B cell (primary cell): ENCODE measurements at regions not wholly inside any gene's neighbourhood (a gene's known extent, or its start where the extent isn't known, plus 50 kb on each side); places are given as distances from the start of the nearest gene placed in this dataset.

Experiments
- ATAC-seq: fragments of 200-7000 bp; cut with Tn5 transposase; one replicate; pipeline ENCODE4 v1.10.0; 2021; ENCODE audit warnings: low read depth, mild to moderate bottlenecking, moderate number of reproducible peaks, moderate library complexity
- CTCF ChIA-PET: fragments of 350-600 bp; sonication (Branson Sonifier 250); formaldehyde crosslinking; loops from one replicate; lab custom pipeline; 2021; ENCODE audit warnings: antibody characterized with exemption, inconsistent platforms; lab: Charles Lee
- POLR2A ChIA-PET: fragments of 350-600 bp; sonication (Branson Sonifier 250); formaldehyde crosslinking; loops from one replicate; lab custom pipeline; 2021; ENCODE audit warnings: antibody characterized with exemption; lab: Charles Lee
- DNase-seq: peaks from one replicate; pipeline ENCODE4 v3.0.0; 2013
- H2AFZ ChIP-seq: 2 replicates; pipeline ENCODE4 v1.6.1; 2012; ENCODE audit warnings: mild to moderate bottlenecking, low read depth, low read length; ENCODE audit not compliant: insufficient read depth, poor library complexity, severe bottlenecking
- H3K27ac ChIP-seq, 2 donors: 1 replicate in 1 of 2; 2 replicates in 1 of 2; pipeline ENCODE4 v1.5.1; 2012 to 2013; ENCODE audit warnings: low read length in 2 of 2, mild to moderate bottlenecking in 2 of 2, moderate library complexity in 1 of 2
- H3K27me3 ChIP-seq, 4 experiments: fragments of 200-600 bp in 1 of 4; sonication (generic) in 1 of 4; replicated peaks in 1 of 4; 1 replicate in 2 of 4; 2 replicates in 2 of 4; pipeline versions ENCODE4 v1.6.1 to v1.7.0; 2013 to 2016; ENCODE audit warnings: low read length in 3 of 4, mild to moderate bottlenecking in 2 of 4, mixed read lengths in 1 of 4, moderate library complexity in 1 of 4; ENCODE audit not compliant: insufficient read depth in 4 of 4, control insufficient read depth in 3 of 4; ENCODE audit errors: control extremely low read depth in 1 of 4
- H3K36me3 ChIP-seq, 2 experiments: replicated peaks in 1 of 2; 1 replicate in 1 of 2; 2 replicates in 1 of 2; pipeline versions ENCODE4 v1.6.1 to v1.7.1; 2013; ENCODE audit warnings: low read length in 1 of 2; ENCODE audit not compliant: insufficient read depth in 2 of 2, control insufficient read depth in 1 of 2; ENCODE audit errors: control extremely low read depth in 1 of 2, extremely low read depth in 1 of 2
- H3K4me1 ChIP-seq, 2 donors: fragments of 200-600 bp in 1 of 2; sonication (generic) in 1 of 2; 1 replicate in 1 of 2; 2 replicates in 1 of 2; pipeline versions ENCODE4 v1.5.1 to v1.6.1; 2013 to 2017; ENCODE audit warnings: low read length in 2 of 2; ENCODE audit not compliant: control insufficient read depth in 2 of 2, insufficient read depth in 2 of 2
- H3K4me2 ChIP-seq: replicated peaks from 2 replicates; pipeline ENCODE3; 2012; ENCODE audit warnings: mild to moderate bottlenecking, low read depth, low read length; ENCODE audit not compliant: poor library complexity, severe bottlenecking
- H3K4me3 ChIP-seq, 5 experiments: fragments of 200-600 bp in 1 of 5; sonication (generic) in 1 of 5; 1 replicate in 3 of 5; 2 replicates in 2 of 5; pipeline versions ENCODE4 v1.5.1 to v1.7.0; 2011 to 2016; ENCODE audit warnings: low read length in 4 of 5, mild to moderate bottlenecking in 4 of 5, low read depth in 2 of 5, control low read depth in 1 of 5, moderate library complexity in 1 of 5; ENCODE audit not compliant: insufficient read depth in 1 of 5; ENCODE audit errors: control extremely low read depth in 1 of 5, extremely low read depth in 1 of 5
- H3K79me2 ChIP-seq: fragments of 200-600 bp; sonication (generic); one replicate; pipeline ENCODE4 v1.6.0; 2016; ENCODE audit warnings: low read length; ENCODE audit not compliant: control insufficient read depth, insufficient read depth
- H3K9ac ChIP-seq: fragments of 200-600 bp; sonication (generic); 2 replicates; pipeline ENCODE4 v1.6.1; 2017; ENCODE audit warnings: mild to moderate bottlenecking, low read length, moderate library complexity
- H3K9me3 ChIP-seq, 3 donors: one replicate each; pipeline versions ENCODE4 v1.6.1 to v1.7.1; 2013; ENCODE audit warnings: low read length in 2 of 3; ENCODE audit not compliant: control insufficient read depth in 2 of 3, insufficient read depth in 1 of 3; ENCODE audit errors: control extremely low read depth in 1 of 3
- H4K20me1 ChIP-seq: 2 replicates; pipeline ENCODE4 v1.6.0; 2012; ENCODE audit warnings: mild to moderate bottlenecking, low read length; ENCODE audit not compliant: insufficient read depth, control insufficient read depth, poor library complexity, severe bottlenecking
- H3K27ac Mint-ChIP-seq: one replicate; pipeline ENCODE4 v1.8.0; 2021; ENCODE audit warnings: mixed read lengths
- H3K27me3 Mint-ChIP-seq: one replicate; pipeline ENCODE4 v1.8.0; 2021; ENCODE audit warnings: mixed read lengths
- H3K4me1 Mint-ChIP-seq: one replicate; pipeline ENCODE4 v1.8.0; 2021; ENCODE audit warnings: mixed read lengths
- H3K4me3 Mint-ChIP-seq: one replicate; pipeline ENCODE4 v1.8.0; 2021; ENCODE audit warnings: mixed read lengths
- H3K9me3 Mint-ChIP-seq: one replicate; pipeline ENCODE4 v1.8.0; 2022; ENCODE audit warnings: mixed read lengths; ENCODE audit not compliant: insufficient read depth
- CTCF ChIP-seq: fragments of 200-600 bp; IDR thresholded peaks from one replicate; pipeline ENCODE4 v1.8.0; 2022; ENCODE audit warnings: antibody characterized with exemption, mild to moderate bottlenecking
- EZH2 ChIP-seq: IDR thresholded peaks from 2 replicates; pipeline ENCODE4 v1.6.1; 2012; ENCODE audit warnings: borderline replicate concordance, low read depth, mild to moderate bottlenecking, moderate library complexity, low read length; ENCODE audit not compliant: insufficient read depth, poor library complexity, severe bottlenecking
- WGBS: methylation state at CpG from one replicate; pipeline ENCODE4 v1.1.5; 2013; ENCODE audit warnings: missing lambda C conversion rate; ENCODE audit not compliant: insufficient coverage; 5-methylcytosine and 5-hydroxymethylcytosine counted together
- intact Hi-C: fragments of 100-400 bp; cut with micrococcal nuclease; formaldehyde crosslinking; loops from one replicate; pipeline ENCODE4 v1.10.0; 2022

GRCh38 chr13:71285700-71286099 is 581.3 kb downstream of the DACH1 start:
- no peak for TF ChIP-seq CTCF
- TF ChIP-seq EZH2 = no peak
- H3K4me1 Mint-ChIP-seq = peaks cover 6% of the 10 kb centered on the region
- no peaks in the 10 kb centered on the region for H3K9me3 Mint-ChIP-seq
- Histone ChIP-seq H3K79me2 (no peaks in the 10 kb centered on the region), H3K36me3 (no peaks in the 10 kb centered on the region), H3K9ac (no peak overlapping the region), H2AFZ (no peak overlapping the region), H3K4me3 (no peak overlapping the region), H3K27ac (no peak overlapping the region), H3K27me3 (no peaks in the 10 kb centered on the region), H3K4me2 (no peak overlapping the region), H3K9me3 (peaks cover 0 to 5% (median 1%) of the 10 kb centered on the region in 3 donors), H3K4me1 (peaks cover 0 to 6% of the 10 kb centered on the region in 2 donors), H4K20me1 (no peaks in the 10 kb centered on the region)
- ChIA-PET POLR2A (no interaction called here), CTCF (interaction anchor here (0.6 to 1.3 kb wide), 2 partner anchors 10 to 22 kb away, joined by 3 to 4 read pairs; no protein-coding TSS in a partner anchor)
- intact Hi-C loops = no loop called here
- H3K27ac Mint-ChIP-seq = no peak overlapping the region
- DNase-seq (no peak), ATAC-seq (no peak)
- no peaks in the 10 kb centered on the region for H3K27me3 Mint-ChIP-seq
- no peak overlapping the region for H3K4me3 Mint-ChIP-seq
- WGBS = 80% methylated on average over 1 of the region's 1 CpG

GRCh38 chr13:71278512-71278911 is 588.5 kb downstream of the DACH1 start:
- no CpG with 5 or more reads among the region's 2 CpGs for WGBS
- intact Hi-C loops = no loop called here
- CTCF ChIA-PET = interaction anchor here (0.6 kb wide), 1 partner anchor 427 kb away, joined by 3 read pairs; no protein-coding TSS in a partner anchor

More at GRCh38 chr13:71278512-71278911, 588.5 kb downstream of the DACH1 start:
- no peak overlapping the region for H3K9ac ChIP-seq
- Mint-ChIP-seq H3K27me3 (no peaks in the 10 kb centered on the region), H3K9me3 (no peaks in the 10 kb centered on the region), H3K4me1 (no peaks in the 10 kb centered on the region), H3K27ac (no peak overlapping the region), H3K4me3 (no peak overlapping the region)
- TF ChIP-seq CTCF (no peak), EZH2 (no peak)
- no peaks in the 10 kb centered on the region for H3K4me1 ChIP-seq
- H2AFZ ChIP-seq = no peak overlapping the region
- no peak overlapping the region for H3K4me3 ChIP-seq
- POLR2A ChIA-PET = no interaction called here
- H4K20me1 ChIP-seq = no peaks in the 10 kb centered on the region
- no peaks in the 10 kb centered on the region for H3K79me2 ChIP-seq
- DNase-seq = no peak
- H3K4me2 ChIP-seq = no peak overlapping the region
- no peaks in the 10 kb centered on the region for H3K36me3 ChIP-seq
- H3K27me3 ChIP-seq = no peaks in the 10 kb centered on the region
- H3K9me3 ChIP-seq = peaks cover 0 to under 1% (median 0%) of the 10 kb centered on the region in 3 donors
- H3K27ac ChIP-seq = no peak overlapping the region
- ATAC-seq = no peak
